ENCODE measurements at regions not wholly inside any gene's neighbourhood (a gene's known extent, or its start where the extent isn't known, plus 50 kb on each side); places are given as distances from the start of the nearest gene placed in this dataset.
A peak's percentile ranks its signal among the peaks of the same experiment; 100 is the strongest.

GRCh38 chr10:131585761-131586160, 274.2 kb upstream of the TCERG1L start:
- DNase-seq: no peak

GRCh38 chr10:131586958-131587357, 275.4 kb upstream of the TCERG1L start:
- no peak for DNase-seq

GRCh38 chr10:131587976-131588680, 276.6 kb upstream of the TCERG1L start:
- DNase-seq: no peak

- DNase-seq: no peak
Observed at GRCh38 chr10:131588704-131589220, 277.2 kb upstream of the TCERG1L start.

- DNase-seq: no peak
Observed at GRCh38 chr10:131590567-131590966, 279.0 kb upstream of the TCERG1L start.

GRCh38 chr10:131591936-131592335, 280.4 kb upstream of the TCERG1L start:
- no peak for DNase-seq

- no peak for DNase-seq
Observed at GRCh38 chr10:131609176-131609575, 291.6 kb upstream of the PPP2R2D start.

- no peak for DNase-seq
Observed at GRCh38 chr10:131615150-131615549, 285.7 kb upstream of the PPP2R2D start.

- no peak for DNase-seq
Observed at GRCh38 chr10:131616040-131616439, 284.8 kb upstream of the PPP2R2D start.

GRCh38 chr10:131617113-131617858, 283.5 kb upstream of the PPP2R2D start:
- DNase-seq: no peak

- no peak for DNase-seq
Observed at GRCh38 chr10:131618587-131619267, 282.1 kb upstream of the PPP2R2D start.

- no peak for DNase-seq
Observed at GRCh38 chr10:131620314-131620713, 280.5 kb upstream of the PPP2R2D start.

GRCh38 chr10:131620904-131621303, 279.9 kb upstream of the PPP2R2D start:
- no peak for DNase-seq

- no peak for DNase-seq
Observed at GRCh38 chr10:131621784-131622624, 278.8 kb upstream of the PPP2R2D start.

GRCh38 chr10:131625041-131625440, 275.8 kb upstream of the PPP2R2D start:
- DNase-seq: no peak

- no peak for DNase-seq
Observed at GRCh38 chr10:131626274-131626673, 274.5 kb upstream of the PPP2R2D start.

GRCh38 chr10:131629026-131629770, 271.6 kb upstream of the PPP2R2D start:
- no peak for DNase-seq

GRCh38 chr10:131630772-131631258, 270.0 kb upstream of the PPP2R2D start:
- no peak for DNase-seq

GRCh38 chr10:131631619-131632018, 269.2 kb upstream of the PPP2R2D start:
- no peak for DNase-seq

GRCh38 chr10:131635564-131636015, 265.2 kb upstream of the PPP2R2D start:
- DNase-seq: peak in 1 of 2 experiments; percentile 39

GRCh38 chr10:131636116-131636515, 264.7 kb upstream of the PPP2R2D start:
- no peak for DNase-seq
